ENCODE measurements at regions not wholly inside any gene's neighbourhood (a gene's known extent, or its start where the extent isn't known, plus 50 kb on each side); places are given as distances from the start of the nearest gene placed in this dataset.

DNA sequence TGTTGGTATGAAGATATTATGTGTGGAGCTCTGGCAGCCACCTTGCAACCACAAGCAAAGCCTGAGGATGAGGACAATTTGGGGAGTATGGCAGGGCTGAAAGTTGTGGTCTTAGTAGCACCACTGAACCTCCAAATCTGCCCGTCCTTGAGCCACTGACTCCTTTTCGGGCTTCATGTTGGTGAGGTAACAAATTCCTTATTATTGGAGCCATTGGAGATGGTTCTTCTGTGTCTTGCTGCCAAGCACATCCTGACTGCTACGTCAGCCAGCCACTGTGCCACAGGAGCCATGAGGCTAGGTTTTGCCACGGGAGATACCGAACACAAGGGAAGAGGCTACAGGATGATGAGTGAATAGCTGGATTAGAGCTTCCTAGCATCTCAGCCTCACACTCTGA is 201.6 kb downstream of the BMP7 start:
- no peak overlapping the region for H3K4me3 ChIP-seq (ENCODE audit: low read depth, low read length)
- DNase-seq (ENCODE audit: low read depth): no peak
- TF ChIP-seq, protein P1, sequence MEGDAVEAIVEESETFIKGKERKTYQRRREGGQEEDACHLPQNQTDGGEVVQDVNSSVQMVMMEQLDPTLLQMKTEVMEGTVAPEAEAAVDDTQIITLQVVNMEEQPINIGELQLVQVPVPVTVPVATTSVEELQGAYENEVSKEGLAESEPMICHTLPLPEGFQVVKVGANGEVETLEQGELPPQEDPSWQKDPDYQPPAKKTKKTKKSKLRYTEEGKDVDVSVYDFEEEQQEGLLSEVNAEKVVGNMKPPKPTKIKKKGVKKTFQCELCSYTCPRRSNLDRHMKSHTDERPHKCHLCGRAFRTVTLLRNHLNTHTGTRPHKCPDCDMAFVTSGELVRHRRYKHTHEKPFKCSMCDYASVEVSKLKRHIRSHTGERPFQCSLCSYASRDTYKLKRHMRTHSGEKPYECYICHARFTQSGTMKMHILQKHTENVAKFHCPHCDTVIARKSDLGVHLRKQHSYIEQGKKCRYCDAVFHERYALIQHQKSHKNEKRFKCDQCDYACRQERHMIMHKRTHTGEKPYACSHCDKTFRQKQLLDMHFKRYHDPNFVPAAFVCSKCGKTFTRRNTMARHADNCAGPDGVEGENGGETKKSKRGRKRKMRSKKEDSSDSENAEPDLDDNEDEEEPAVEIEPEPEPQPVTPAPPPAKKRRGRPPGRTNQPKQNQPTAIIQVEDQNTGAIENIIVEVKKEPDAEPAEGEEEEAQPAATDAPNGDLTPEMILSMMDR (conservative IDR thresholded peaks at IDR 0.05; ENCODE audit: low read depth, low read length): no peak

DNA sequence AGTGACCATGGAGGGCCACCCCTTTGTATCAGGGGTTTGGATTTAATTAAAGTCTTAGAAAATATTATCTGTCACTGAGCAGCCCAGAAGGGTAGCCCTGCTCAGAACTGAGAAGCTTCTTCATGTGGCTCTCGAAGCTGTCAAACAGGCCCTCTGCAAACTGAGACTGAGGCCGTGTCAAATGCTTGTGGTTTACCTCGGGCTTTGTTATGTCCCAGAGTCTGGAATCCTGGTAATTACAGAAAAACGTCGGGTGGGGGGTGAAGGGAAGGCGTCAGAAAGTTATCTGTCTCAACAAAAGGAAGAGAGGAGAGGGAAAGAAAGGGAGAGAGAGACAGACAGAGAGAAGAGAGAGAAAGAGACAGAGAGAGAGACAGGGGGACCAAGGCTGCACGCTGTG is 200.8 kb downstream of the BMP7 start:
- no peak overlapping the region for H3K4me3 ChIP-seq (ENCODE audit: low read depth, low read length)
- TF ChIP-seq, protein P1 (conservative IDR thresholded peaks at IDR 0.05; ENCODE audit: low read depth, low read length): no peak
- DNase-seq (ENCODE audit: low read depth): peak; percentile 34

DNA sequence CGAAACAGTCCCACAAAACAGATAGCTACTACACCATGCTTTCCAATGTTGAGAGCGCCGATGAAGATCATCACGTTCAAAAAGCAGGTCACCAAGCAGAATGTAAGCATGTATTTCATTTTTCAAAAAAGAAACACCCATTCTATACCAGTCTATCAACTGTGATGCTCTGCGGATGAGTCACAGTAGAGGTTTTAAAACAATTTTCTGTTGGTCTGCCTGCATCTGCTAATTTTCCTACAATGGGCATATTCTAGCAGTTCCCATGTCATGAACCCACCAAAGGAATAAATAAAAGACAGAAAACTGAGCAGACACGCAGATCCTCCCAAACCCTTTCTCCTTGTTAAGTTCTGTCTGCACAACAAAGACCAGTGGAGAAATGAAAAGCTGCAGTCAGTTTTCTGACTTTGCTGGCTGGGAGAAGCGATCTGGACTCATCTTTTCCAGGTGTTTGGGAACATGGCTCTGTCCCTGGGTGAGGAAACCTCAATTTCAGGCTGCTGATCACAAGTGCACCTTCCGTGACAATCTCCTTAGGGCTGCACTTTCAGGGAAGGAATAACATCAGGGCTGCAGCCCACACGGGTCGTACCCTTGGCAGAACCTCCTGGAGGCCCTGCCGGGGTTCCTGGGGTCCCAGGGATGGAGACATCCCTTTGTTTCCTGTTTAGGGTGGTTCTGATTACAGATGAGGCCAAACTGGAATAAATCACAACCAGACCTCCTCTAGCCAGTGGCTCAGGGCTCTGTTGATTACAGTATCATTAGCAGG is 200.1 kb downstream of the BMP7 start:
- peak; percentile 32 for DNase-seq (ENCODE audit: low read depth)
- TF ChIP-seq, protein P1 (conservative IDR thresholded peaks at IDR 0.05; ENCODE audit: low read depth, low read length): no peak

DNA sequence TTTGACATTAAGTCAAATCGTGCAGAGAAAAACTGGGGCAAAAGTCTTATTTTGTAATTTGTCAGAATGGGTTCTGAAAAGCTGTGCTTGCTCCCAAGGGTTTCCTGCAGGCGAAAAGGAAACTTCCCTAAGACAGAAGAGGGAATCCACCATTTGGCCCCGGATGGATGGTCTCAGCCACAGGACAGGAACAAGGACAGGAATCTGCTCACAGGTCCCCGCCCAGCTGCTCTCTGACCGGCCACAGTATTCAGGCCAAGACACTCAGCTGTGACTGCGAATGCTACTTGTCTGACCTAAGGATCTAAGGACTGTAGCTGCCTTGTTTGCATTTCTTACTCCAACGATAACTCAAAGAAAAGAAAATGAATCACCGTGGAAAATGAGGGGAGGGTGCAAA is 197.0 kb downstream of the BMP7 start:
- H3K4me3 ChIP-seq (ENCODE audit: low read depth, low read length): no peak overlapping the region
- TF ChIP-seq, protein P1 (conservative IDR thresholded peaks at IDR 0.05; ENCODE audit: low read depth, low read length): no peak
- no peak for DNase-seq (ENCODE audit: low read depth)

More for the DNA sequence above, 200.1 kb downstream of the BMP7 start:
- H3K4me3 ChIP-seq (ENCODE audit: low read depth, low read length): no peak overlapping the region

DNA sequence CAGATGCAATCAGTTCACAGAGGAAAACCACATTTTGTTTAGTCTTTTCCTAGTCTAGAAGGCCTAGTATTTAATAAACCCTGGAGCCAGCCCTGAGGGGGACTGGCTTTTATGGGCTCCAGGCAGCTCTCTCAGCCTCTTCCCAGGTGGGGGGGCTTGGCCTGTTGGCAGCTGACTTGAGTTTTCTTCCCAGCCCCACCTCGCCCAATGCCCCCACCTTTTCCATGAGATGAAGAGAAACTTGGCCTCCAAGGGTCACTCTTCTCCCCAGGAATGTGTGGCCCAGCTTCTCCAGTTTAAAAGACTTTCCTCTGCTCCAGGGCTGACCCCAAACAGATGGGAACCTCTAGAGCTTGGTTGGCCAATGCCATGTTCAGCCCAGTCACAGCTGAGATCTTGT is 196.1 kb downstream of the BMP7 start:
- H3K4me3 ChIP-seq (ENCODE audit: low read depth, low read length): no peak overlapping the region
- no peak for DNase-seq (ENCODE audit: low read depth)
- TF ChIP-seq, protein P1 (conservative IDR thresholded peaks at IDR 0.05; ENCODE audit: low read depth, low read length): no peak

DNA sequence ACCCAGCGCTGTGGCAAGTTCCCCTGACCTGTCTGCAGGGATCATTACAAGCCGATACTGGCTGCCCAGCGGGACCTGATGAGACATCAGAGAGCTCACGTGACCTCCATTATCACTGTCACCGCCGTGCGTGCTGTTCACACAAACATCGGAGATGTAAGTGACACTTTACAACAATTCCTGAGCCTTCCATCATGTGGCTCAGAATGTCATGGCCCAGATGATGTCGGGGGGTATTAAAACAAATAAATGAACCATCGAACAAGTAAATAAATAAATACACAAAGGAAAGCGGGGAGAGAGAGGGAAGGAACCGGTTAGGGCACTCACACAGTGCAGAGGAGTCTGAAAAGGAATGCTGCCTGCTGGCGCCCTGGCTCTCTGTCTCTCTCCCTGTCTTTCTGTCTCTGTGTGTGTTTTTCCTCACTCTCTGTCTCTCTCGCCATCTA is 195.1 kb downstream of the BMP7 start:
- TF ChIP-seq, protein P1 (conservative IDR thresholded peaks at IDR 0.05; ENCODE audit: low read depth, low read length): peak; percentile 14
- H3K4me3 ChIP-seq (ENCODE audit: low read depth, low read length): peak overlapping the region; percentile 11
- DNase-seq (ENCODE audit: low read depth): no peak

Data from choroid plexus epithelial cell (primary cell).